A549 (cell line): ENCODE measurements at regions not wholly inside any gene's neighbourhood (a gene's known extent, or its start where the extent isn't known, plus 50 kb on each side); places are given as distances from the start of the nearest gene placed in this dataset.

Experiments
- ATAC-seq, 2 experiments: fragments of 200-7000 bp in 1 of 2; fragments of >200 bp in 1 of 2; cut with Nextera tagmentation in 1 of 2; cut with Tn5 transposase in 1 of 2; 3 replicates each; pipeline versions ENCODE4 v1.8.0 to v1.9.1; 2018 to 2020; ENCODE audit warnings: mild to moderate bottlenecking in 1 of 2, moderate library complexity in 1 of 2
- CTCF ChIA-PET: fragments of 300-600 bp; sonication (Branson Sonifier 250); formaldehyde crosslinking; extraction: SDS; loops from one replicate; lab custom pipeline; 2021; ENCODE audit warnings: antibody characterized with exemption, inconsistent platforms; lab: Yijun Ruan, JAX
- POLR2A ChIA-PET: fragments of 350-600 bp; formaldehyde crosslinking; extraction: SDS; loops from one replicate; lab custom pipeline; 2021; ENCODE audit warnings: antibody characterized with exemption, inconsistent platforms; lab: Yijun Ruan, JAX
- DNase-seq, 2 experiments: peaks; one replicate each; pipeline versions ENCODE4 v3.0.0 to v3.0.0-alpha.2; 2011 to 2016; ENCODE audit warnings: low read depth in 1 of 2, low spot score in 1 of 2
- FAIRE-seq: peaks from 2 replicates; lab custom pipeline; 2011; peaks lifted over from hg19 to GRCh38; lab: Jason Lieb, UNC
- H3K27ac ChIP-seq, 2 experiments: fragments of >200 bp; sonication (Bioruptor Twin); formaldehyde crosslinking; 3 replicates each; pipeline ENCODE4 v1.5.1; 2016 to 2017
- H3K4me1 ChIP-seq: fragments of >200 bp; sonication (Bioruptor Twin); formaldehyde crosslinking; 3 replicates; pipeline ENCODE4 v1.6.1; 2016
- H3K4me2 ChIP-seq: fragments of >200 bp; sonication (Bioruptor Twin); formaldehyde crosslinking; 3 replicates; pipeline ENCODE4 v1.6.1; 2016
- H3K4me3 ChIP-seq: fragments of >200 bp; sonication (Bioruptor Twin); formaldehyde crosslinking; 3 replicates; pipeline ENCODE4 v1.5.1; 2016
- H3K9me3 ChIP-seq: fragments of >200 bp; sonication (Bioruptor Twin); formaldehyde crosslinking; 3 replicates; pipeline ENCODE4 v1.6.1; 2016
- BHLHE40 ChIP-seq: IDR thresholded peaks from 2 replicates; pipeline ENCODE4 v1.6.1; 2012; ENCODE audit warnings: low read depth, low read length, inconsistent platforms
- CTCF ChIP-seq: fragments of >200 bp; sonication (Bioruptor Twin); formaldehyde crosslinking; IDR thresholded peaks from 3 replicates; pipeline ENCODE4 v1.5.1; 2016
- E2F6 ChIP-seq: IDR thresholded peaks from 2 replicates; pipeline ENCODE4 v1.6.1; 2012; ENCODE audit warnings: low read depth, borderline replicate concordance
- HDAC2 ChIP-seq: fragments of 200-600 bp; sonication (generic); IDR thresholded peaks from 2 replicates; pipeline ENCODE4 v1.6.1; 2016
- HMGXB4 ChIP-seq: fragments of 250-450 bp; sonication (Bioruptor Pico); IDR thresholded peaks from 2 replicates; pipeline ENCODE4 v1.5.0; 2021; ENCODE audit warnings: mild to moderate bottlenecking, moderate library complexity, borderline replicate concordance
- HOXA7 ChIP-seq: fragments of 250-450 bp; sonication (Bioruptor Pico); IDR thresholded peaks from 2 replicates; pipeline ENCODE4 v1.5.0; 2020; ENCODE audit warnings: mild to moderate bottlenecking, moderate library complexity
- HOXB13 ChIP-seq: fragments of 250-450 bp; sonication (Bioruptor Pico); IDR thresholded peaks from 2 replicates; pipeline ENCODE4 v1.5.0; 2020; ENCODE audit warnings: low read depth, mild to moderate bottlenecking, moderate library complexity
- JUNB ChIP-seq: fragments of >200 bp; sonication (Bioruptor Twin); formaldehyde crosslinking; IDR thresholded peaks from 2 replicates; pipeline ENCODE4 v1.6.1; 2016
- KDM5A ChIP-seq: fragments of 200-600 bp; sonication (generic); IDR thresholded peaks from 2 replicates; pipeline ENCODE4 v1.6.1; 2016; ENCODE audit warnings: antibody characterized with exemption, mild to moderate bottlenecking
- RAD21 ChIP-seq, 2 experiments: fragments of >200 bp in 1 of 2; sonication (Bioruptor Twin) in 1 of 2; formaldehyde crosslinking in 1 of 2; IDR thresholded peaks in 1 of 2; conservative IDR thresholded peaks in 1 of 2; 2 replicates in 1 of 2; 3 replicates in 1 of 2; pipeline ENCODE4 v1.6.1; 2012 to 2018; ENCODE audit warnings: inconsistent platforms in 1 of 2
- RCOR1 ChIP-seq: fragments of 150-350 bp; IDR thresholded peaks from 2 replicates; pipeline ENCODE4 v1.6.1; 2014; ENCODE audit warnings: antibody characterized with exemption, low read length, low read depth
- REST ChIP-seq: fragments of 200-600 bp; sonication (generic); IDR thresholded peaks from 2 replicates; pipeline ENCODE4 v1.6.1; 2016; ENCODE audit warnings: antibody characterized with exemption, mild to moderate bottlenecking, moderate library complexity
- WGBS: methylation state at CpG from one replicate; pipeline ENCODE4 v1.1.6; 2017; ENCODE audit errors: missing lambda C conversion rate; 5-methylcytosine and 5-hydroxymethylcytosine counted together

- no peak for TF ChIP-seq REST
- no peak for TF ChIP-seq RCOR1
- TF ChIP-seq, all 56 proteins: peak for 0
These were observed 200.6 kb upstream of the MKI67 start (continued) for GRCh38 chr10:128326851-128327250.

- ChIA-PET POLR2A (no interaction called here), CTCF (no interaction called here)
- no peak for TF ChIP-seq JUNB
- no peak for TF ChIP-seq HOXA7 (CRISPR knock-in tag)
- no peak for TF ChIP-seq REST
- no peak for TF ChIP-seq RAD21 (conservative IDR thresholded peaks at IDR 0.05 in 1 of 2, IDR thresholded peaks at IDR 0.05 in 1 of 2)
- no peak for TF ChIP-seq HOXB13 (CRISPR knock-in tag)
- no peak for TF ChIP-seq HDAC2
- TF ChIP-seq HMGXB4 (CRISPR knock-in tag) = no peak
- TF ChIP-seq KDM5A = no peak
- no peak for TF ChIP-seq CTCF
- TF ChIP-seq E2F6 = no peak
- no peak for TF ChIP-seq RCOR1
- no peak for TF ChIP-seq BHLHE40
- no peaks in the 10 kb centered on the region for H3K4me1 ChIP-seq
- H3K9me3 ChIP-seq = no peaks in the 10 kb centered on the region
- DNase-seq = no peak
- H3K27ac ChIP-seq = no peak overlapping the region
- no peak overlapping the region for H3K4me2 ChIP-seq
- H3K4me3 ChIP-seq = no peak overlapping the region
- WGBS = 3% methylated on average over 6 of the region's 6 CpGs
- ATAC-seq = no peak
- FAIRE-seq = no peak
These were observed 210.2 kb upstream of the MKI67 start for GRCh38 chr10:128336401-128336800.
